MV-4-11 (cell line): ENCODE measurements at regions not wholly inside any gene's neighbourhood (a gene's known extent, or its start where the extent isn't known, plus 50 kb on each side); places are given as distances from the start of the nearest gene placed in this dataset.
A peak's percentile ranks its signal among the peaks of the same experiment; 100 is the strongest.

ENCODE experiments used
- DNase-seq: peaks from one replicate; lab custom pipeline; 2025; lab: John Stamatoyannopoulos, UW

DNA sequence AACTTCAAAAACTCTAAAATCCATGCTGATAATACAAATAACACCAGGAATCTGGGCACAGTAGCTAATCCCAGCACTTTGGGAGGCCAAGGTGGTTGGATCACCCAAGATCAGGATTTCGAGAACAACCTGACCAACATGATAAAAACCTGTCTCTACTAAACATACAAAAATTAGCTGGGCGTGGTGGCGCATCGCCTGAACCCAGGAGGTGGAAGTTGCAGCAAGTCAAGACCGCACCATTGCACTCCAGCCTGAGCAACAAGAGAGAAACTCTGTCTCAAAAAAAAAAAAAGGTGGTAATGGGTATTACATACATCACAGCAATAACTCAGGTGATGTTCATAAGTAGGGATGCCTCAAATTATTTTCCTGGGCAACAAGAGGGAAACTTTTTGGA is 315.0 kb upstream of the MEOX2 start:
- DNase-seq = no peak

DNA sequence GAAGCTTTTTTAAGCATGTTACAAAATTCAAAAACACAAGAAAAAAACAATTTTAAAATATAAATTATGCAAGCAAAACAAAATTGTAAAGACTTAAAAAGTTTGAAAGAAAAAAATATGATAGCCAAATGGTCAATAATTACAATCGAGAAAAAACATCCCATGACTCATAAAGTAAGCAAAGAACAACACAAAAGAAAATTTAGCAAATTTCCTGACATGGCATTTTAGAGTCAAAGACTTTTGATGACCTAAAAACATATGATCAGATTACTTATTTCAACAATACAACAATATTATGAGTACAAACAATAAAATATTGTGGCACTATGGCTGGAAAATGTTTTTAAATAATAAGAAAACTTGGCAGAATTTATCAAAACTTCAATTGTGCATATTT is 312.1 kb upstream of the MEOX2 start:
- DNase-seq = no peak

DNA sequence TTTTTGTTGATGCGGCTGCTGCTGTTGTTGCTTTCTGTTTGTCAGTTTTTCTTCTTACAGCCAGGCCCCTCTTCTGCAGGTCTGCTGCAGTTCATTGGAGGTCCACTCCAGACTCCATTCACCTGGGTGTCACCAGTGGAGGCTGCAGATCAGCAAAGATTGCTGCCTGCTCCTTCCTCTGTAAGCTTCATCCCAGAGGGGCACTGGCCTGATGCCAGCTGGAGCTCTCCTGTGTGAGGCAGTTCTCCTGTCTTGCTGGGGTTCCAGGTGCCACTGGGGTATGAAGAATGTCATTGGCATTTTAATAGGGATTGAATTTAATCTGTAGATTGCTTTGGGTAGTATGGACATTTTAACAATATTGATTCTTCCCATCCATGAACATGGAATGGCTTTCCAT is 308.5 kb upstream of the MEOX2 start:
- DNase-seq = no peak

DNA sequence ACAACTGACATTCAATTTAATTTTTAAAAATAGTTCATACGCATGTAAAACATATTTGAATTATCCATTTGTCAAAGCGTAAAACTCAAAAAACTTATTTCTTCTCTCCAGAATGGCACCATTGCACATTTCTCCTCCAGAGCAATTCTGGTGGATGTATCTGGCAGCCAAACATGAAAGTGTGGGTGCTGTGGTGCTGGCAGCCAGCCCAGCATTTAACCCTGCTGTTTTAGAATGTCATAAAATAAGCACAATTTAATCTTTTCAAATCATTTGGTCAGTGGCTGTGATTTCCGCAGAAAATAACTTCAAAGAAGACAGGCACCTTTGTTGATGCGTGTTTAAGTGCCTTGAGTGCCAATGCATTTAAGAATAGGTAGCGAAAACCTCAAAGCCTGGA is 302.7 kb upstream of the MEOX2 start:
- DNase-seq = no peak

DNA sequence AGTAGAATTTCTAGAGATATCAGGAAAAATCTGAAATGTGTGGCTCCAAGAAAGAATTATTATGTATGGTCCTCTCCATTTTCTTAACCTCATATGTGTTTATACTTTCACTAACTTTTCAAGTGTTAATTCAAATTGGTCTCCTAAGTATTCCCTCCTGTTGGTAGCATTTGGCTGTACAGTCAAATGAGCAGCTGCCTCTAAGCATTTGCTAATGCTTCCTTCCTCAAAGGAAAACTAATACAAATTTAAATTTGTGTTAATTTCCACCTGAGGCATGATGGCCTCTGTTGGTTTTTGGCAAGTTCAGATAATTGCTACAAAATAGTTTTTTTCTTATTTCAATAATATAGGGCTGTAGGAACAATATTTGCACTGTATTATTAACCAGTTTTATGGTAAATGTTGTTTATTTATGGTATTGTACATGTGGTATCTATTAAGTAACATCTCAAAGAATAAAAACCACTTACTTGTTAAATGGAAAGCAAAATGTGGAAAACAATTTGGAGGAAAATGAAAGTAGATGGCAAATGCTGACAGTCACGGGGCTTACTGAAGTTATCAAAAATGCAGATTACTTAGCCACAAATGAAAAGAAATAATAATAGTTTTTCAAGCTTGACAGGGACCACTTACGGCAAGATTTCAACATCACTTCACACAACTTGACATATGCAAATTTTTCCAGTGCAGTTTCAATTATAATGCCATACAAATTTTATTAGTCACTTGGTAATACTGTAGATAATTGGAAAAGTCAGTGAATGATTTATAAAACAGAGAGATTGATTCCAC is 299.3 kb upstream of the MEOX2 start:
- no peak for DNase-seq

DNA sequence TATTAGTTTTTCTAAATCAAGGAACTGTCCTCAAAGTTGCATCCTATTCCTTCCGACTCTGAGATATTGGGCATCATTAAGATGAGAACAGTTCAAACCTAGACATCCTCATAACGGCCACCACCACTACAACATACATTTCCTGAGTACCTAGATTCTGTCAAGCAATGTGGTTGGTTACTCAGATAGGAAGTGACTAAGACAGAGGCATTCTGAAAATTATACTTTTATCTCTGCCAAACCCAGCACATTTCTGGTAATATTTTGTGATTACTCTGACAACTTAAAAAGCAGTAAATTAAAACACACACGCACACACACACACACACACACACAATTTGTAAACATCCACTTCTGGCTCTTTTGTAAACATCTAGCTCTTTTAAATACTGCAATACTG is 291.2 kb upstream of the MEOX2 start:
- DNase-seq = no peak

DNA sequence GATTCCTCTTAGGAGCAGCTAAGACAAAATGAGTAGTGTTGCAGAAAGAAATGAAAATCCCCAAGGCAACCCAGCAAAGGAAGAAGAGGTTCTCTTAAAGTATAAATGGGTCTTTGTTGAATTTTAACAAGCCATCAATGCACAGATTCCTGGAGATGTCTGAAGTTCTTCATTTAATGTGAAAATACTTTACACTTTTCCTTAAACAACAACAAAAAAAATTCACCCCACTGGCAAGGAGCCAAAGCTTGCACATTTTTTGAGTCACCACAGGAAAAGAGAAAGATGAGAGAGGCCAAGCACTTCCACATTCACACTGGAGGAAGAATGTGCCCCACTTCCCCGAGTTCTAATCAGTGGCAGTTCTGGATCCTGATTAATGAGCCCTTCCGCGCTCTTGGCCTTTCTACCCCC is 286.4 kb upstream of the MEOX2 start:
- peak; percentile 9 for DNase-seq

DNA sequence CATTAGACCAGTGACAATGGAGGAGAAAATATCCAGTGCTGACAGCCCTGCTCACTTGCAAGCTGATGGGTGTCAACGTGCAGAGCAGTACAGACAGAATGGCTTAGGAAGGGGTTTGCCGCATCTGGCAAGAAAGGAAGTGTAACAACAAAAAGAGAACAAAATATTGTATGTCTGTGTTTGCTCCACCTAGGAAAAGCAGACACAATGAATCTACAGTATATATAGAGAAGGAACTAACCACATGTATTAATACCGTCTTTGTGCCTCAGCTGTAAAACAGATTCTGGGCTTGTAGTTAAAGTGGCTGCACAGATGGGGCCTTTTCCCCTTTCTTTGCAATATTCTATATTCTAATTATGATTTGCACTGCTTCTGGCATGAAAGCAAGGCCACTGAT is 281.1 kb upstream of the MEOX2 start:
- no peak for DNase-seq

DNA sequence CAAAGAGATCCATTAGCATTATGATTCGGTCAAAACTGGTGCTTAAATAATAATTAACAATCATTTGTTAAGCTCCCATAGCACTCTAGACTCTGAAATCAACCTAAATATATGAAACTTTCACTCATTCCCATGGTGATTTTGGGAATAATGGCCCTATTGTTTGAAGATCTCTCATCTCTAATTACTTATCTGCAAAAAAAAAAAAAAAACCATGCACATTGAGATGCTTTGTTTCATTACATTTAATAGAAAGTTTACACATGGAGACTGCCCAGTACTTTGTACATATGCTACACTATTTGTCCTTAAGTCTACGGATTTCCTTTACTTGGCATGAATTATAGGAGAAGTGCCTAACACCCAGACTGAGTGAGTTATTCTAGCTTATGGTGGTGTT is 280.6 kb upstream of the MEOX2 start:
- no peak for DNase-seq

DNA sequence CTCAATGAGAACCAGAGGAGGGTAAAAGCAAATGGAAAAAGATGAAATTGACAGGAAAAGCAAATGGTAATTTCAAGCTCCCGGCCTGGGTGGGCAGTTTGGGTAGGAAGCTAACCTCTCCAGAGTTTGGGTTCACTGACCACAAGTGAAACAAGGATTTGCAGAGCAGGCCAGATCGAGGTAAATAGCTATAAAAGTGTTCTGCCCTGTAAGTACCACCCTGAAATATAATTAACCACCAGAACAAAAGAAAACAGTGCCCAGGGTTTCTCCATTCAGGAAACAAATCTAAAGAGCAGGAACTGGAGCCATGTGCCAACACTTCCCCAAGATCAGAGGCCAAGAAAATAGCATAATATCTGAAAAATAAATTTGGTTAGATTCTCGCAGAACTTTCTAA is 276.7 kb upstream of the MEOX2 start:
- no peak for DNase-seq

DNA sequence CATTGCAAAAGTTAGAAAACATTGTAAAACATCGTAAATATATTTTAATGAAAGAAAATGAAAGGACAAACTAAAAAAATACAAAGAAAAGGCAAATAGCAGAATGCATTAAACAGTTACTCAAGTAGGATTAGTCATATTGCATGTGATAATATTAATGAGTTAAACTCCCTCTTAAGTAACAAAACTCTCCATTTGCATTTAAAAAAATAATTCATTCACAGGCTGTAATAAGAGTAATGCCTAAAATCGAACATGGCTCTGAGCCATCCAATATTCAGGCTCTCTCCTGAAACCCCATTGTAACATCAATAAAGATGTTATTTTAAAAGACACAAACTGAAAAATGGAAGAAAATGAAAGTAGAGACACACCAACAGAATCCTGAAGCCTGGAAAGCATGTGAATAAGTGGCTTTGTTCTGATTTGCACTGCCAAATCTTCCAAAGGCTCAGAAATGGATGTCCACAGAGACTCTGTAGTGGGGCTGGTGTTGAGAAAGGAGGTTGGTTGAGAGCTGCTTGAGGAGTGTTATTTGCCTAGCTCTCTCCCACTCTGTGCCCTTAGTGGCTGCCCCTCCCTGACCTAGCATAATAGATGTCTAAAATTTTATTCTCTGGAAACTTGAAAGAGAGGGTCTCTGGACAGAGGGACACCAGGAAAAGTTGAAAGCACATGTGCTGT is 268.3 kb upstream of the MEOX2 start:
- DNase-seq = no peak

DNA sequence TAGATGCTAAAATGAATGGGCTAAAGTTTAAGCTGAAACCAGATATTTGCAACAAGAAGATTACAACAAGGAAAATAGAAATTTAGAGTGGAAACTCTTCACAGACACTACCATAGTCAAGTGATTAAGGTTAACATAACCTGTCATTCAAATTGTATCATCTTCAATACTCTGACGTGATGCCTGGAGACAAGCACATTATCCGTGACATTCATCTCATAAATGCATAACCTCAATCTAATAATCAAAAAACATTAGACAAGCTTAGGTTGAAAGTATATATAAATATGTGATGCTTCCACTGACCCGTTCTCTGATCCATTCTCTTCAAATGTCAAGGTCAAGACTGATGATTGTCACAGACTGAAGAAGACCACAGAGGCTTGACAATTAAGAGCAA is 263.8 kb upstream of the MEOX2 start:
- DNase-seq = no peak

DNA sequence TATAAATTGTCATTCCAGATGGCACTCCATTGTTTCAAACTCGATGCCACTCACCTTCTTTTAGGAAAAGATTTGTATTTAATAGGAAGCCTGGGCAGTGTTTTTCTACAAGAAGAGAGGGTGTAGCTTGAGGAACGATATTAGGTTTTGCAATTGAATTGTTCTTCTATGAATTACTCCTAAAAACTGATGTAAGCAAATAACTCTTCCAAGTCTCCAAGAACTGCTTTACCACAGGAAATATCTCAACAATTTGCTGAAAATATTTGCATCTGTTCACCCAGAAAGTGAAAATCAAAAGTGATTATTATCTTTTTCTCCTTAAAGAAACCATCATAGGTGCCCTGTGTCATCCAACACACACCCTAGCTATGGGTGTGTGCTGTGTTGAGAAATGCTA is 261.3 kb upstream of the MEOX2 start:
- DNase-seq = no peak

DNA sequence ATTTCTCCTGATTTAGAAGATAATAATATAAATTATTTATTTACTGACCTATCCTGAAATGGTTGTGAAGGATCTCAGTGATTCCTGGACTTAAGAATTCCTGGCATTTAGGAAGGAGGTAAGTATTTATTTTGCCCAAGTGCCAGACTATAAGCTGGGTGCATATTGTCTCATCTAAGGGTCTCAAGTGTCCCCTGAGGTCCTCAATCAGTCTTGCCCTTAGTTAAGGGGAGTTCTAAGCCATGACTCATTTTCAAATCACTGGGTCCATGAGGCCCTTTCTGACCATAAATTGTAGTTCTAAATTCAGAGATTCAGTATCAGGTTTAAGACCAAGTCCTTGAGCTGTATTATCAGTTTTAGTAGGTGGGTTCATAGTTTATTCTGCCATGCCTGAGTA is 251.6 kb upstream of the MEOX2 start:
- no peak for DNase-seq

DNA sequence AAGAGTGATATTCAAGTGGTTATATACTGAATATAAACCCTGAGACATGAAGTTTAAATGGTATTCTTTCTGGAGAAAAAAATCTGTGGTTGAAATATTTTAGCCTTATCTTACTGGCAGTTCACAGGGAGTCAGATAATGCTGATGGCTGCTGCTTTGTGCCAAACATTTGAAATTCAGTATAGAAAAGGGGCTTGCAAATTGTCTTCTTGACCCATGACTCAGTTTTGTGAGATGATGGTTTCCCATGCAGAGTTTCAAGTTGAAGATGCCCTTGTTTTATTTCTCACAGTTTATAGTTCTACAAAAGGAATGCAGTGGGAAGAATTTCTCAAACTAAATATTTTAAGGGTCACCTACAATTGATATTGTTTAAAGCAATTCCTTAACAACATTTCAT is 251.1 kb upstream of the MEOX2 start:
- DNase-seq = no peak

DNA sequence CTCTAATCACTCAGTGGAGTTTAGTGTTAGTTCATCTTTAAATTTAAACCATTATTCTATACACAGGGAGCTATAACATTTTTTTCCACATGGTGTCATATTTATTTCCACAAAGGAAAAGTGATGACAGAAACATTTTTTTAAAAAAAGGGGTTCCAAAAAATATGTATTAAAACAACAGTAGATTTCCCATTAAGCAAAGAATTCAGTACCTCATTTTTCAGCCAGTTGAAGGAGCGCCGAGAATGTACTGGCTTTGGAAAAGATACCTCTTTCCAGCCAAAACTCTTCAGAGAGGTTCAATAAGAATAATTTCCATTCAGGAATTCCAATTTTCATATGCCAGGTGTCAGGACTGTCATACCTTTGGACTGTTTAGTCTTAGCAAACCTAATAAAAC is 250.5 kb upstream of the MEOX2 start:
- no peak for DNase-seq

DNA sequence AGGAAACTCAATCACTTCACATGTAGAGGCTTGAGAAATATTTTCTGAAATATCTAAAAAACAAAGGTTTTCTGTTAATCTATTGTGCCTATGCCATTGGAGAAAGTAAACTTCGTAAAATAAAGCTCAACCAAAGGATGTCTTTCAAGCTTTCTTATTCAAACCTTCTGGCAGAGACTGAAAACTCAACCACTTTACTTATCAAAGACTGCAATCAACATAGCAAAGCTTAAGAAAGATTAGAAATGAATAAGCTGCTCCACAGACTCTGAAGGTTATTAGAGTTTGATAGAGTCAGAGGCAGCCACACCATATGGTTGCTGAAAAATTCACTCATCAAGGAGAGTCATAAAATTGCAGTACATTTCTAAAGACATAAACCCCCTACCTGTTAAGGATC is 245.8 kb upstream of the MEOX2 start:
- DNase-seq = no peak

DNA sequence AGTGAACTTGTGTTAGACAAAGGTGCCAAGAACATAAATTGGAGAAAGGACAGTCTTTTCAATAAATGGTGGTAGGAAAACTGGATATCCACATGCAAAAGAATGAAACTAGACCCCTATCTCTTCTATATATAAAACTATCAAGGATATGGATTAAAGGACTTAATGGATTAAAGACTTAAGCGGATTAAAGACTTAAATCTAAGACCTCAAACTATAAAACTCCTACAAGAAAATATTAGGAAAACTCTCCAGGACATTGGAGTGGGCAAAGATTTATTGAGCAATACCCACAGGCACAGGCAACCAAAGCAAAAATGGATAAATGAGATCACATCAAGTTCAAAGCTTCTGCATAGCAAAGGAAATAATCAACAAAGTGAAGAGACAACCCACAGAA is 242.9 kb upstream of the MEOX2 start:
- no peak for DNase-seq

DNA sequence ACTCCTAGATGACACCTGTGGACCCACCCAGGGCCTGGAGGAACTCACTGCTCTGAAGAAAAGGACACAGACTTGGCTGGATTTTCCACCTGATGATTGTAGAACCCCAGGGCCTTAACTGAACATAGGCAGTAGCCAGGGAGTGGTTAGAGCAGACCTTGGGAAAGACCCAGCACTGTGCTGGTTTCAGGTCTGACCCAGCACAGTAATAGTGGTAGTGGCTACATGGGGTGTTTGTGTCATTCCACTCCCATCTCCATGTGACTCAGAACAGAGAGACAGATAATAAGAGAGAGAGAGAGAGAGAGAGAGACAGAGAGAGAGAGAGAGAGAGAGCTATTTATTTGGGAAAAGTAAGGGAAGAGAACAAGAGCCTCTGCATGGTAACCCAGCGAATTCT is 239.1 kb upstream of the MEOX2 start:
- DNase-seq = no peak

DNA sequence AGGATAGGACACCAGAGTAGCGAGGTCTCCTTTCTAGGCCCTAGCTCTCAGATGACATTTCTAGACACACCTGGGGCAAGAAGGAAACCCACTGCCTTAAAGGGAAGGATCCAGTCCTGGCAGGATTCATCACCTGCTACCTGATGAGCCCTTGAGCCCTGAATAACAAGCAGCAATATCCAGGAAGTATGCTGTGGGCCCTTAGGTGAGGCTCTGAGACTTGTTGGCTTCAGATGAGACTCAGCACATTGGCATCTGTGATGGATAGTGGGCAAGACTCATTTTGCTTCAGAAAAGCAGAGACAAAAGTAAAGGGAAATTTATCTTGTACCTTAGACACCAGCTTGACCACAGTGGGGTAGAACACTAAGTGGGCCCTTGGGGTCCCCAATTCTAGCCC is 238.4 kb upstream of the MEOX2 start:
- DNase-seq = no peak

DNA sequence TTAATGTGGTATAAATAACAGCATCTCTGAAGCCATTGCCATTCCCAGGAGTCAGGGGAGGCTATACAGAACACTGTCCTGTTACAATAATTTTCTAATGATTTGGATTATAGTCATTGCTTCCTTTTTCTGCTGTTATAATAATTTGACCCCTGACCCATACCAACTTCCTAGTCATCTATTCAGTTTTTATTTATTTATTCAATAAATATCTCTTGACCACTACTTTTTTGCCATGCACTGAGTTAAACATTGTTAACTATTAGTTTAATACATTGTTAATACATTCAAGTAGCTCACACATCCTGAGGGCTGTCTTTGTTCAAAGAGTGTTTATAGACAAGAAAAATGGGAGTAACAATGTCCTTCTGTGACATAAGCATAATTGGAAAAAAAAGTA is 235.5 kb upstream of the MEOX2 start:
- DNase-seq = no peak

DNA sequence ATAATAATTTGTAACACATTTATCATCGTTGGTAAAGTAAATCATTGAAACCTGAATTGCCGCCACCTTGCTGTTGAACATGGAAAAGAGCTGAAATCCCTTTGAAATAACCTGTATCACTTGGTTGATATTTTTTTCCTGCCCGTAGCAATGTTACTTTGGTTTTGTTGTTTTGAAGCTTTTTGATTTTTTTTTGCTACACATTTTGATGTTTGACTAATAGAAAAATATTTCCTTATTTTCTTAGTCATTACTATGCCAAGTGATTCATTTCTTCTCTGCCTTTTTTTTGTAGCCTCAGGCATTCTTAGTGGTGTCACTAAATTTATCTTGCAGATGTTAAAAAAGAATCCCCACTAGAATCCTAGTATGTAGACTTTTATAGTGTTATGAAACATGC is 235.1 kb upstream of the MEOX2 start:
- no peak for DNase-seq

DNA sequence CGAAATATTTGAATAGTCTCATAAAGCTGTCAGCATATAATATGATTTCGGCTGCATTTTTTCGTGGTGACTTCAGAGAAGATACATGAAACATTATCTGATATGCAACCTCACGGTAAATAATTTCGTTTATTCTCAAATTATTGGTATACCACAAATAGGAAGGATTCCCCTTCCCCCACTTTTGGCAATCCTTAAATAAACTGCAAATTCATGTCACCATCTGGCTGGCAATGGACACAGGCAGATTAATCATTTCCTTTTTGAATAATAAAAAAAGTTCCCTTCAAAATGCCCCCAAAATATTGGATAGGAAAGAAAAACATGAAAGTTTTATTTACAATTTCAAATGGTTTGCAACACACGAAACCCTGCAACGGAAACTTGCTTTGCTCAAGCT is 234.5 kb upstream of the MEOX2 start:
- no peak for DNase-seq
